H1 (cell line): ENCODE measurements at regions not wholly inside any gene's neighbourhood (a gene's known extent, or its start where the extent isn't known, plus 50 kb on each side); places are given as distances from the start of the nearest gene placed in this dataset.

Source experiments
- BACH1 ChIP-seq: IDR thresholded peaks from 2 replicates; pipeline ENCODE4 v1.6.1; 2012; ENCODE audit warnings: low read length, improper control_type of control experiment
- CHD2 ChIP-seq: IDR thresholded peaks from 2 replicates; pipeline ENCODE4 v1.6.1; 2012; ENCODE audit warnings: low read length, improper control_type of control experiment
- CREB1 ChIP-seq: IDR thresholded peaks from 2 replicates; pipeline ENCODE4 v1.6.1; 2012; ENCODE audit warnings: inconsistent platforms
- CTBP2 ChIP-seq: IDR thresholded peaks from 2 replicates; pipeline ENCODE4 v1.7.0; 2011; ENCODE audit warnings: borderline replicate concordance, mild to moderate bottlenecking, moderate library complexity, mixed read lengths, low read length; ENCODE audit not compliant: insufficient read depth, insufficient read length
- KDM1A ChIP-seq: fragments of 200-600, 300-600 bp; sonication (generic); IDR thresholded peaks from 2 replicates; pipeline ENCODE4 v1.7.1; 2016; ENCODE audit warnings: mild to moderate bottlenecking, low read length, borderline replicate concordance
- YY1 ChIP-seq: IDR thresholded peaks from 2 replicates; pipeline ENCODE4 v1.6.1; 2011; ENCODE audit warnings: low read depth, mild to moderate bottlenecking, low read length

- TF ChIP-seq KDM1A, result no peak
- TF ChIP-seq CREB1, result 0 out of 2 replicates have a peak, but pooled peaks have one; percentile 15
- TF ChIP-seq CHD2, result no peak
- peak; percentile 60; the same call in 1 of the 2 replicates for TF ChIP-seq YY1
- no peak for TF ChIP-seq BACH1
- TF ChIP-seq CTBP2, result peak; percentile 85
- TF ChIP-seq, all 59 proteins: peak for 11
Measured at GRCh38 chr13:106680796-106681472, 113.0 kb upstream of the ARGLU1 start (continued).
